ENCODE measurements at regions not wholly inside any gene's neighbourhood (a gene's known extent, or its start where the extent isn't known, plus 50 kb on each side); places are given as distances from the start of the nearest gene placed in this dataset.

DNA sequence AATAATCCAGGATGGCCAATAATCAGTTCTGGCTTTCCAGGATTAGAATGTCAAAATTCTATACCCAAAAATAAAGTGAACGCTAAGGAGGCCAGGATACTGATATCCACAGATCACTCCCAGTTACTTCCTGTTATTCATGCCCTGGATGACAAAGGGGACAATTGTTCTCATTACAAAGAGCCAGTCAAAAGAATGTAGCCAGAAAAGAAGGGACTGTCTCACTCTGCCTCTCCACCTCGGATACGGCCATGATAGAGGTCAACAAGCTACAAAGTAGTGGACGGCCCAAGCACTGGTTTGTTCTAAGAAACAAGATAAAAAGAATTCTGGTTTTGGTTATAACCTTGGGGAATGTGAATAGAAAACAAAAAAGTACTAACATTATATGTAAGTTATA, 116.1 kb upstream of the ATF7IP start:
- TF ChIP-seq CTCF (IDR thresholded peaks at IDR 0.05 in 4 of 5, conservative IDR thresholded peaks at IDR 0.05 in 1 of 5): no peak
- no peak for TF ChIP-seq POLR2A (IDR thresholded peaks at IDR 0.05)
